Myocyte (in vitro differentiated cells): ENCODE measurements at regions not wholly inside any gene's neighbourhood (a gene's known extent, or its start where the extent isn't known, plus 50 kb on each side); places are given as distances from the start of the nearest gene placed in this dataset.
"Not testable (repeated sequence)": the region's sequence is repeated elsewhere in the genome, so short reads cannot be mapped to it uniquely, and the experiment has no call there.

Source experiments
- DNase-seq: peaks from one replicate; pipeline ENCODE4 v3.0.0-alpha.2; 2012; ENCODE audit warnings: low read depth

- DNase-seq: peak; percentile 70
These were observed 116.8 kb upstream of the SLC38A4 start for GRCh38 chr12:46942579-46942978.

- DNase-seq: peak; percentile 88
These were observed 118.3 kb upstream of the SLC38A4 start for GRCh38 chr12:46944088-46944487.

GRCh38 chr12:46944771-46945170, 119.0 kb upstream of the SLC38A4 start:
- no peak for DNase-seq

- no peak for DNase-seq
These were observed 119.8 kb upstream of the SLC38A4 start for GRCh38 chr12:46945591-46945990.

- no peak for DNase-seq
These were observed 120.3 kb upstream of the SLC38A4 start for GRCh38 chr12:46946137-46946536.

- DNase-seq: no peak
These were observed 123.2 kb upstream of the SLC38A4 start for GRCh38 chr12:46948936-46949545.

- DNase-seq: no peak
These were observed 124.3 kb upstream of the SLC38A4 start for GRCh38 chr12:46950094-46950493.

GRCh38 chr12:46952880-46953483, 126.4 kb upstream of the PCED1B start:
- DNase-seq: no peak

GRCh38 chr12:46956451-46957035, 122.9 kb upstream of the PCED1B start:
- DNase-seq: peak; percentile 80

- DNase-seq: no peak
These were observed 121.4 kb upstream of the PCED1B start for GRCh38 chr12:46958053-46958452.

- no peak for DNase-seq
These were observed 120.7 kb upstream of the PCED1B start for GRCh38 chr12:46958599-46959290.

- DNase-seq: peak; percentile 94
These were observed 119.9 kb upstream of the PCED1B start for GRCh38 chr12:46959502-46959901.

GRCh38 chr12:46960681-46961080, 118.7 kb upstream of the PCED1B start:
- no peak for DNase-seq

GRCh38 chr12:46963191-46963590, 116.2 kb upstream of the PCED1B start:
- no peak for DNase-seq

- DNase-seq: peak; percentile 92
These were observed 115.1 kb upstream of the PCED1B start for GRCh38 chr12:46963977-46964971.

- DNase-seq: peak; percentile 67
These were observed 114.3 kb upstream of the PCED1B start for GRCh38 chr12:46965137-46965536.

GRCh38 chr12:46965880-46966279, 113.5 kb upstream of the PCED1B start:
- DNase-seq: no peak

- DNase-seq: no peak
These were observed 108.8 kb upstream of the PCED1B start for GRCh38 chr12:46970636-46971035.

GRCh38 chr12:46973937-46974336, 105.5 kb upstream of the PCED1B start:
- not testable (repeated sequence) for DNase-seq

- peak; percentile 16 for DNase-seq
These were observed 101.5 kb upstream of the PCED1B start for GRCh38 chr12:46977871-46978375.

GRCh38 chr12:46981622-46982021, 97.8 kb upstream of the PCED1B start:
- DNase-seq: no peak
